ENCODE measurements at regions not wholly inside any gene's neighbourhood (a gene's known extent, or its start where the extent isn't known, plus 50 kb on each side); places are given as distances from the start of the nearest gene placed in this dataset.

DNA sequence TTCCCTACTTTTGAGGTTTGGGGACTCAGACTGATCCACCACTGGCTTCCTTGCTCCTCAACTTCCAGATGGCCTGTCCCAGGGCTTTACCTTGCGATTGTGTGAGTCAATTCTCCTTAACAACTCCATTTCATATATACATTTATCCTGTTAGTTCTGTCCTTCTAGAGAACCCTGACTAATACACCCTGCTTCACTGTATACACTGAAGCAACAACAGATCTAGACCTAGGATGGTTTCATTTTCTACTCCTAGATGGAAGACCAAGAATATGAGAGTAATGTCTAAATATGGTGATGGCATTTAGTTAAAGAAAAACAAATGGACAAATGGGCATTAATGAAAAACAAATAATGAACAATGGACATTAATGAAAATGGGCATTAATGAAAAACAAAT lies 225.6 kb downstream of the LMBRD1 start:
- no peak overlapping the region for H4K8ac ChIP-seq (ENCODE audit: low read depth in 2 of 2, low read length in 2 of 2)
- 0 out of 2 replicates have a peak, but pooled peaks cover 2% of the 10 kb centered on the region for H3K9me3 ChIP-seq (ENCODE audit: control insufficient read depth, insufficient read depth, low read length)
- no peak overlapping the region for H2AK5ac ChIP-seq (ENCODE audit: low read depth, low read length)
- no peak overlapping the region for H2AK9ac ChIP-seq (replicated peaks; ENCODE audit: low read depth, low read length, poor library complexity)
- 33% methylated on average over 1 of the region's 1 CpG; no CpG with 5 or more reads in 1 of the 2 experiments for WGBS, 2 experiments (ENCODE audit: extremely low coverage in 2 of 2, insufficient read length in 1 of 2)
- no peak overlapping the region for H3K4me3 ChIP-seq (ENCODE audit: insufficient read depth, low read depth, low read length)
- H3K4me1 ChIP-seq (ENCODE audit: control insufficient read depth, insufficient read depth, low read length), result no peaks in the 10 kb centered on the region
- H3K23ac ChIP-seq (ENCODE audit: low read depth, low read length), result no peak overlapping the region
- H2BK120ac ChIP-seq (ENCODE audit: low read depth, low read length), result no peak overlapping the region
- H2AFZ ChIP-seq (replicated peaks; ENCODE audit: low read length, poor library complexity), result no peak overlapping the region
- H3K36me3 ChIP-seq (ENCODE audit: control insufficient read depth, insufficient read depth, low read length), result no peaks in the 10 kb centered on the region
- H3K56ac ChIP-seq (ENCODE audit: extremely low read depth, insufficient read depth, low read length), result no peak overlapping the region
- H3K27me3 ChIP-seq (ENCODE audit: control insufficient read depth, insufficient read depth, low read length), result no peaks in the 10 kb centered on the region
- TF ChIP-seq MXI1 (IDR thresholded peaks at IDR 0.05; ENCODE audit: borderline replicate concordance, low read depth, low read length) (no peak), CEBPB (IDR thresholded peaks at IDR 0.05; ENCODE audit: low read depth, low read length) (no peak), FOS (IDR thresholded peaks at IDR 0.05; ENCODE audit: low read depth, low read length) (no peak), ELK1 (IDR thresholded peaks at IDR 0.05; ENCODE audit: borderline replicate concordance, low read depth, low read length) (no peak), MAFK (IDR thresholded peaks at IDR 0.05; ENCODE audit: low read depth, low read length) (no peak), MAZ (IDR thresholded peaks at IDR 0.05; ENCODE audit: borderline replicate concordance, low read depth, low read length) (no peak), SMC3 (IDR thresholded peaks at IDR 0.05; ENCODE audit: low read depth, low read length) (no peak), NFE2L2 (IDR thresholded peaks at IDR 0.05; ENCODE audit: low read depth, low read length) (no peak), USF2 (IDR thresholded peaks at IDR 0.05; ENCODE audit: low read depth, low read length) (no peak), CHD1 (IDR thresholded peaks at IDR 0.05; ENCODE audit: low read depth, low read length) (no peak), BHLHE40 (IDR thresholded peaks at IDR 0.05; ENCODE audit: low read depth, low read length) (no peak), RAD21 (IDR thresholded peaks at IDR 0.05; ENCODE audit: low read length) (no peak), POLR2A (IDR thresholded peaks at IDR 0.05; ENCODE audit: low read depth, low read length) (no peak), CTCF (conservative IDR thresholded peaks at IDR 0.05; ENCODE audit: low read depth, low read length) (no peak)
- H3K4ac ChIP-seq (ENCODE audit: low read depth, low read length), result no peak overlapping the region
- no peak for DNase-seq
- no peaks in the 10 kb centered on the region for H3K9me1 ChIP-seq (ENCODE audit: insufficient read depth, low read length)
- H4K5ac ChIP-seq (ENCODE audit: low read depth, low read length), result no peak overlapping the region
- no peak for ATAC-seq (ENCODE audit: low read depth)
- H3K9ac ChIP-seq (ENCODE audit: low read depth, low read length), result no peak overlapping the region
- in situ Hi-C loops (cut with MboI; ENCODE audit: low sequenced_read_pairs), result no loop called here
- H3K18ac ChIP-seq (ENCODE audit: low read depth, low read length), result no peak overlapping the region
- H4K91ac ChIP-seq (ENCODE audit: insufficient read depth, low read depth, low read length), result no peak overlapping the region
- POLR2A ChIA-PET (ENCODE audit: unreplicated experiment), result no interaction called here
- H4K20me1 ChIP-seq (ENCODE audit: insufficient read depth, low read length), result no peaks in the 10 kb centered on the region
- no peak overlapping the region for H3K14ac ChIP-seq (replicated peaks; ENCODE audit: low read depth, low read length)
- dilution Hi-C loops (cut with HindIII; ENCODE audit: low sequenced_read_pairs, unreplicated experiment), result no loop called here
- BruUV-seq (replicated peaks), result no TSS peak
- H2BK15ac ChIP-seq (ENCODE audit: low read depth, low read length), result no peak overlapping the region
- CTCF ChIA-PET, result no interaction called here
- no peak overlapping the region for H3K27ac ChIP-seq (ENCODE audit: insufficient read depth, low read length)
- H2BK20ac ChIP-seq (ENCODE audit: low read depth, low read length), result no peak overlapping the region
- intact Hi-C loops (cut with micrococcal nuclease), result no loop called here
- H3K4me2 ChIP-seq (ENCODE audit: low read depth, low read length), result no peak overlapping the region
- H2BK5ac ChIP-seq (ENCODE audit: low read depth, low read length, poor library complexity, severe bottlenecking), result no peak overlapping the region
- H3K79me1 ChIP-seq (ENCODE audit: low read depth in 1 of 2, low read length in 2 of 2), result no peaks in the 10 kb centered on the region
